ENCODE measurements at regions not wholly inside any gene's neighbourhood (a gene's known extent, or its start where the extent isn't known, plus 50 kb on each side); places are given as distances from the start of the nearest gene placed in this dataset.

GRCh38 chr1:234942012-234942332 is 186.7 kb downstream of the TOMM20 start:
- BruUV-seq (replicated peaks), result no TSS peak
- H3K79me2 ChIP-seq (ENCODE audit: insufficient read depth, low read length), result no peaks in the 10 kb centered on the region
- H3K4me2 ChIP-seq (ENCODE audit: low read length), result no peak overlapping the region
- H3K9me3 ChIP-seq (ENCODE audit: control insufficient read depth in 1 of 2, insufficient read depth in 1 of 2, low read depth in 1 of 2, low read length in 2 of 2), result no peaks in the 10 kb centered on the region
- DNase-seq (ENCODE audit: low read depth, low spot score) (no peak), ATAC-seq (no peak)
- ChIA-PET POLR2A (no interaction called here), RAD21 (ENCODE audit: low non-redundant PET in 1 of 2, low total read pairs in 2 of 2, uncharacterized antibody in 2 of 2, unreplicated experiment in 2 of 2) (no interaction called here), CTCF (no interaction called here)
- no peak overlapping the region for H3K27ac ChIP-seq (ENCODE audit: low read depth, low read length)
- H2AFZ ChIP-seq (ENCODE audit: low read depth, low read length, poor library complexity, severe bottlenecking), result no peak overlapping the region
- H3K4me1 ChIP-seq (ENCODE audit: control insufficient read depth in 1 of 2, insufficient read depth in 2 of 2, low read length in 2 of 2), result no peaks in the 10 kb centered on the region
- H4K20me1 ChIP-seq (ENCODE audit: insufficient read depth), result no peaks in the 10 kb centered on the region
- no peaks in the 10 kb centered on the region for H3K27me3 ChIP-seq (ENCODE audit: insufficient read depth, low read length)
- no peak overlapping the region for H3K9ac ChIP-seq (ENCODE audit: low read length)
- H3K36me3 ChIP-seq (ENCODE audit: control insufficient read depth in 1 of 2, insufficient read depth in 2 of 2, low read length in 2 of 2), result no peaks in the 10 kb centered on the region
- H3K4me3 ChIP-seq (replicated peaks in 1 of 2; ENCODE audit: low read depth in 1 of 2, low read length in 2 of 2), result no peak overlapping the region
- H3K9me2 ChIP-seq (ENCODE audit: insufficient read depth), result no peaks in the 10 kb centered on the region
- intact Hi-C loops (cut with micrococcal nuclease), result no loop called here
- TF ChIP-seq CTCF (IDR thresholded peaks at IDR 0.05 in 2 of 3, conservative IDR thresholded peaks at IDR 0.05 in 1 of 3; ENCODE audit: borderline replicate concordance in 1 of 3, insufficient read depth in 1 of 3, low read depth in 2 of 3, low read length in 2 of 3), result no peak

- ATAC-seq (no peak), DNase-seq (ENCODE audit: low read depth, low spot score) (no peak)
- POLR2A ChIA-PET, result no interaction called here
- Histone ChIP-seq H2AFZ (ENCODE audit: low read depth, low read length, poor library complexity, severe bottlenecking) (no peak overlapping the region), H3K27ac (ENCODE audit: low read depth, low read length) (no peak overlapping the region), H3K4me1 (ENCODE audit: control insufficient read depth in 1 of 2, insufficient read depth in 2 of 2, low read length in 2 of 2) (no peaks in the 10 kb centered on the region), H3K9me3 (ENCODE audit: control insufficient read depth in 1 of 2, insufficient read depth in 1 of 2, low read depth in 1 of 2, low read length in 2 of 2) (no peaks in the 10 kb centered on the region), H4K20me1 (ENCODE audit: insufficient read depth) (no peaks in the 10 kb centered on the region), H3K27me3 (ENCODE audit: insufficient read depth, low read length) (no peaks in the 10 kb centered on the region), H3K79me2 (ENCODE audit: insufficient read depth, low read length) (no peaks in the 10 kb centered on the region), H3K9ac (ENCODE audit: low read length) (no peak overlapping the region), H3K4me3 (replicated peaks in 1 of 2; ENCODE audit: low read depth in 1 of 2, low read length in 2 of 2) (no peak overlapping the region), H3K9me2 (ENCODE audit: insufficient read depth) (no peaks in the 10 kb centered on the region), H3K36me3 (ENCODE audit: control insufficient read depth in 1 of 2, insufficient read depth in 2 of 2, low read length in 2 of 2) (no peaks in the 10 kb centered on the region), H3K4me2 (ENCODE audit: low read length) (no peak overlapping the region)
- RAD21 ChIA-PET (ENCODE audit: low non-redundant PET in 1 of 2, low total read pairs in 2 of 2, uncharacterized antibody in 2 of 2, unreplicated experiment in 2 of 2), result no interaction called here
- BruUV-seq (replicated peaks), result no TSS peak
- intact Hi-C loops (cut with micrococcal nuclease), result no loop called here
- TF ChIP-seq JUND (IDR thresholded peaks at IDR 0.05) (no peak), ZBTB33 (IDR thresholded peaks at IDR 0.05; ENCODE audit: extremely low read depth, insufficient replicate concordance, low read length) (no peak), EGR1 (IDR thresholded peaks at IDR 0.05; ENCODE audit: low read depth) (no peak), EZH2phosphoT487 (IDR thresholded peaks at IDR 0.05; ENCODE audit: borderline replicate concordance) (no peak), POLR2A (IDR thresholded peaks at IDR 0.05; ENCODE audit: borderline replicate concordance, extremely low read depth, insufficient read depth, insufficient read length) (no peak), ELF1 (IDR thresholded peaks at IDR 0.05; ENCODE audit: borderline replicate concordance, low read depth) (no peak), ZNF274 (IDR thresholded peaks at IDR 0.05; ENCODE audit: low read depth, low read length) (no peak), CEBPB (IDR thresholded peaks at IDR 0.05; ENCODE audit: low read depth) (no peak), FOSL1 (IDR thresholded peaks at IDR 0.05; ENCODE audit: low read depth) (no peak), POLR2AphosphoS5 (IDR thresholded peaks at IDR 0.05; ENCODE audit: low read depth, low read length) (no peak), RAD21 (IDR thresholded peaks at IDR 0.05; ENCODE audit: low read depth) (no peak), CBX3 (IDR thresholded peaks at IDR 0.05; ENCODE audit: low read depth) (no peak), YY1 (IDR thresholded peaks at IDR 0.05; ENCODE audit: extremely low read depth, insufficient replicate concordance, low read depth, low read length) (no peak), EZH2 (IDR thresholded peaks at IDR 0.05) (no peak)
- CTCF ChIA-PET, result no interaction called here
These were observed 187.2 kb downstream of the TOMM20 start for GRCh38 chr1:234941321-234942011.
